Skin of body (tissue), 1 donor: ENCODE measurements at regions not wholly inside any gene's neighbourhood (a gene's known extent, or its start where the extent isn't known, plus 50 kb on each side); places are given as distances from the start of the nearest gene placed in this dataset.
"Not testable (repeated sequence)": the region's sequence is repeated elsewhere in the genome, so short reads cannot be mapped to it uniquely, and the experiment has no call there.

Experiments used
- DNase-seq: peaks from one replicate; lab custom pipeline; 2025; lab: John Stamatoyannopoulos, UW

DNA sequence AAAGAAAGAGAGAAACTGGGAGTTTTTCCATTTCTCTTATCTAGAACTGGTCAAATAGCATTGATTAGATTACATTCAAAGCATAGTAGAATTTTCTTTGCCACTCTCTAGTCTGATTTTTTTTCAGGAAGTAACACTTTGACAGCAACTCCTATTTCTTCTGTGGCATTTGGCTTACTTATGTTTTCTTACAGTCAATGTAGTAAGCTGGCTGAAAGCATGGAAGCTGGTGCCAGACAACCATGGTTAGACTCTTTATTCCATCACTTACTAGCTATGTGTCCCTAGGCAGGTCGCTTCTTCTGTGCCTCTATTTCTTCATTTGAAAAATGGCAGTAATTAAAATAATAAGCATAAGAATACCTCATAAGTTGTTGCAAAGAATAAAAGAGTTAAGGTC lies 54.2 kb upstream of the OPRM1 start:
- no peak for DNase-seq

DNA sequence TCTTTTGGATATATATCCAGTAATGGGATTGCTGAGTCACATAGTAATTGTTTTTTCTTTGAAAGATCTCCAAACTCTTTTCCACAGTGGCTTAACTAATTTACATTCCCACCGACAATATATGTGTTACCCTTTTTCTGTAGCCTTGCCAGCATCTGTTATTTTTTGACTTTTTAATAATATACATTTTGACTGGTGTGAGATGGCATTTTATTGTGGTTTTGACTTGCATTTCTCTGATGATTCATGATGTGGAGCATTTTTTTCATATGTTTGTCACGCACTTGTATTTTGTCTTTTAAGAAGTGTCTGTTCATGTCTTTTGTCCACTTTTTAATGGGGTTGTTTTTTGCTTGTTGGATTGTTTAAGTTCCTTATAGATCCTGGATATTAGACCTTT lies 58.9 kb upstream of the OPRM1 start:
- no peak for DNase-seq

DNA sequence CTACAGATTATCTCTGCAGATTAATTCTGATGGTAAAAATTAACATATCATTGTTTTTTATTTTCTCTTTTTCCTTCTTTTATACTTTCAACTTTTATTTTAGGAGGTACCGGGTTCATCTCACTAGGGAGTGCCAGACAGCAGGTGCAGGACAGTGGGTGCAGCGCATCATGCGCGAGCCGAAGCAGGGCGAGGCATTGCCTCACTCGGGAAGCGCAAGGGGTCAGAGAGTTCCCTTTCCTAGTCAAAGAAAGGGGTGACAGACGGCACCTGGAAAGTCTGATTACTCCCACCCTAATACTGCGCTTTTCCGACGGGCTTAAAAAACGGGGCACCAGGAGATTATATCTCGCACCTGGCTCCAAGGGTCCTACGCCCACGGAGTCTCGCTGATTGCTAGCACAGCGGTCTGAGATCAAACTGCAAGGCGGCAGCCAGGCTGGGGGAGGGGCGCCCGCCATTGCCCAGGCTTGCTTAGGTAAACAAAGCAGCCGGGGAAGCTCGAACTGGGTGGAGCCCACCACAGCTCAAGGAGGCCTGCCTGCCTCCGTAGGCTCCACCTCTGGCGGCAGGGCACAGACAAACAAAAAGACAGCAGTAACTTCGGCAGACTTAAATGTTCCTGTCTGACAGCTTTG lies 60.0 kb upstream of the OPRM1 start:
- DNase-seq: not testable (repeated sequence)

DNA sequence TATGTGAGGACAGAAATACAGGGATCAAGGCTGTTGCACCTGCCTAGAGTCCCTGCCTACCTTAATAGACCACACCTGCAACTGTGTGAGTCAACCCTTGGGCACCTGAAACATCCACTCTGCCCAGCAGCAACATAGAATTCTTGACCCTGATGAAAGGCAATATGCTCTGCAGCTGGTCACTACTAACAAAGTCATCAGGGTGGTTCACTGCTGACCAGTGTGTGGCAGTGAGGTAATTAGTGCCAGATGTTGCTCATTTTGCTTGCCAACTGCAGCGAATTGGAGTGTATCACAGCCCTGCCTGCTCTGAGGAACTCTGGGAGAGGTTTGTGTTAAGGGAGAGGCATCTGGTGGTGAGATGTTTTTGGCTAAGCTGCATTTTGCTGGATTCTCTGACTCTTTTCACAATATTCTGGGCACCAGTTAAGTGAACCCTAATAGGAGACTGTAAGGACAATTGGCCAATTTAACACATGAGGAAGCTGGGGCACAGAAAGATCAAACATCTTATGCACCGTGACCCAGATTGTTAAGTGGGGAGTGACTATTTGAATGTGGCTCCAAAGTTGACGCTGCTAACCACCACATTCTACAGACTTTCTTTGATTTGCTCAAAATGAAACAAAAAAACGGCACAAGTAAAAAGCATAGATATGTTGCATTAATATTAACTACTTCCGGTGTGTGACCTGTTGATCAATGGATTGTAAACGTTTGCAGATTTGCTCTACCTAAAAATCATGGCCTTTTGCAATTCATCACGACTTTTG lies 61.9 kb upstream of the OPRM1 start:
- DNase-seq: no peak

DNA sequence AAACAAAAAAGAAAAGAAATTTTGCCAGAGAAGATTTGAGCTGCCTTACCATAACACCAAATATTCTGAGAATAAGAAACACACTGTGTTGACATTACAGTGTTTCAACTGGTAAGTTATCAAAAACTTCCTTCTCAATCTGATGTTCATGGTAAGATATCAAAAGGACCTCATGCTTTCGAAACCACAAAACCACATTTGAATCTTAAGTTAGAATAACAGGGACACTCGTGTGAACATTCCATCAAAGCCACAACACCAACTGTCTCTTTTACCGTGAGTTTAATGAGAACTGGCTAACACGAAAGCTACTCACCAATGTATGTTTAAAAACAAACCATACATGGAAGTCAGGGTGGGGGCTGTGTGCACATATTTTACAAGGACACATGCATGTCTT lies 73.0 kb upstream of the OPRM1 start:
- DNase-seq: no peak

DNA sequence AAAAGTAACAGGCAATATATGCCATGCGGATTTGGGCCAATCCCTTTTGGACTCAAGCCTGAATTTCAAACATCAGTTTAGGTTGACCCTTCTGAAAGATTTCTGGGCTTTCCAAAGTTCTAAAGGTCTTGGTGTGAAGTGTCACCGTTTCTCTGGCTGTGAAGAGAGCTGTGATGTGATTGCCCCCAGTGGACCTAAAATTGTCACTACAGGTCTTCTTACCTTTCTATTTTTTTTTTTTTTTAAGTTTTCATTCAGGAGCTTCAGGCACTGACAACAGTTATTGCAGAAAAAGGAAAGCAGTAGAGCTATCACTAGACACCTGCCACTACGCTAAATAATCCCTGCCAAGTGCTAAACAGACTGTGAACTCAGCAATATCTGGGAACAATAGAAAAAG lies 75.7 kb upstream of the OPRM1 start:
- no peak for DNase-seq

DNA sequence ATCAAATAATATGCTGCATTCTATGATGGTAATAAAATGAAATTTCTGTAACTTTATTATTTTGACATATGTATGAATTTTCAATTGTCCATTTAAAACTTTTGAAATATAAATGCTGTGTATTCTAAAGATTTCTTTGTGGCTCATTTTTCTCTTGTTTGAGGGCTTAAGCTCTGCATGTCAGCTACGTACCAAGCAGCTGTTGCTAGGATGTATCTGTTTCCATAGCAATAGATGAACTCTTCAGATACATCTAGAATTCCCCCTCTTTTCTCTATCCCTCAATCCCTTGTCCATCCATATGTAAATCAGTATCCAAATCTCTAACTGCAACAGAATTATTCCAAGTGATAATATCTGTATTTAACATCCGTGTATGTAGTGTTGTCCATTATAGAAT lies 76.5 kb upstream of the OPRM1 start:
- no peak for DNase-seq

DNA sequence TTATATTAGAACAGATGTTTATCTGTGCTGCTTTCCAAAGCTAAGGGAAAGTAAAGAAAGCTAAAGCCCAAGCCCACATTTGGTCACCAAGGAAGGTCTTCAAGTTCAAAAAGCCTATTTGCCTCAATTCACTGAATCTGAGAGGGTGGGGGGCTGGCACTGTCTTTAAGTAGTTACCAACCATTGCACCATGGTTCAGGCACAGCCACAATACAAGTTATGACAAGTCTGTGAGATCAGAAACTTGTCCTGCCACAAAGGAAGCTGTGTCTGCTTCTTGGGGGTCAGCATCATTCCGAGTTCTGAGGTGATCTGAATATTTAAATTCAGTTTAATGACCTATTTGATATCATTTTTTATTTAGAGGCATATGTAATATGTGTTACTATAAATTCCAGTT lies 78.3 kb upstream of the OPRM1 start:
- DNase-seq: no peak

DNA sequence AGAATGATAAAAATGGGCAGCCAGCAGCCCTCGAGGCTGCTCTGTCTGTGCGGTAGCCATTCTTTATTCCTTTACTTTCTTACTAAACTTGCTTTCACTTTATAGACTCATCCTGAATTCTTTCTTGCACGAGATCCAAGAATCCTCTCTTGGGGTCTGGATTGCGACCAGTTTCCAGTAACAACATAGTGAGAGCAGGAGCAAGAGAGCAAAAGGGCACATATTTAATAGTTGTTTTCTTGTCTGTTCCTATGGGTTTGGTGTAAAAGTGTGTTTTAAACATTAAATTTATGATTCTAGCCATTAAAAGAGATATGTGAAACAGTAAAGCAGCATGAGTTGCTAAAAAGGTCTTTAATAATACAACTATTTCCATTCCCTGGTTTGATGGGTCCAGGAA lies 78.8 kb upstream of the OPRM1 start:
- DNase-seq: peak; percentile 1

DNA sequence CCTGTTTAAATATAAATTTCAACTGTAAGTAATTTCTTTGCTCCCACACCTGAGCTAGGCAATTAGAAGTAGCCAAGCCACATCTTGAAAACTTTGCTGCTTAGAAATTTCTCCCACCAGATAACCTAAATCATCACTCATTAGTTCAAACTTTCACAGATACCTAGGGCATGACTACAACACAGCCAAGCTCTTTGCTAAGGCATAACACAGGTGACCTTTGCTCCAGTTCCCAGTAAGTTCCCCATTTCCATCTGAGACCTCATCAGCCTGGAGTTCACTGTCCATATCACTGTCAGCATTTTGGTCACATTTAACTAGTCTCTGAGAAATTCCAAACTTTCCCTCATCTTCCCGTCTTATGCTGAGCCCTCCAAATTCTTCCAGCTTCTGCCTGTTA lies 79.8 kb upstream of the OPRM1 start:
- DNase-seq: no peak

DNA sequence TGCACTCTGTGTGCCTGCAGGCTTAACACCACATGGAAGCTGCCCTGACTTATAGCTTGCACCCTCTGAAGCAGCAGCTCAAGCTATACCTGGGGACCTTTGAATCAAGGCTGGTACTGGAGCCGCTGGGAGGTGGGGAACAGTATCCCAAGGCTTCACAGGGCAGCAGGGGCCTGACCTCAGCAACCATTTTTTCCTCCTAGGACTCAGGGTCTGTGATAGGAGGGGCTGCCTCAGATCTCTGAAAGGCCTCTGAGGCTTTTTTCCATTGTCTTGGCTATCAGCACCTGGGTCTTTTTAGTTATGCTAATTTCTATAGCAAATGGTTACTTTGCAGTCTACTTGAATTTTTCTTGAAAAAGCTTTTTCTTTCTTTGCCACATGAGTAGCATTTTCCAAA lies 80.2 kb upstream of the OPRM1 start:
- no peak for DNase-seq

DNA sequence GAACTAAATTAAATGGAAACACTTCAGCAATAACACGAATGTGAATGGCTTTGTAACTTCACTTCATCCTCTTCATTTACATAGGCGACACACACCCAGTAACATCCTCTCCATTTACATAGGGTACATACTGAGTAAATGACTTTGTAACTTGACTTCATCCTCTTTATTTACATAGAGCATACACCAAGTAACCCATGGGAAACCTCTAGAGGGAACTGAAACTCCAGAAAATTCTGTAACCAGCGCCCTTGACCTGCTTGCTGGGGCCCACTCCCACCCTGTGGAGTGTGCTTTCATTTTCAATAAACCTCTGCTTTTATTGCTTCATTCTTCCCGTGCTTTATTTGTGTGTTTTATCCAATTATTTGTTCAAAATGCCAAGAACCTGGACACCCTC lies 81.6 kb upstream of the OPRM1 start:
- DNase-seq: no peak

DNA sequence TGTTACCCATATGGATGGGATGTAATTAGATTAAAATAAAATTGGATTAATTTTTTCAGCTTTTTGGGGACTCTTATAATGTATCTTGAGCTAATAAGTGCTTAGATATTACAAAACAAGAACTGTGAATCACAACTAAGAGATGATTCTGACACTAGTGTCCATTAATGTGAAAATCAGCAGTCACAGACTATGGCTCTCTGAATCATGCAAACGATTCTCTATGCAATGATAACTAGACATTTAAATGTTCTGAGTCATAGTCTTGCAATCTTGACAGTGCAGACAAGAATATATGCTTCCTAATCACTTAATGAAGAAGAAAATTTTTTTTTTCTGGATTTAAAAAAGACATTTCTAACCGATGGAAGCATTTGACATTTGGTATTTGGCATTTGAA lies 82.2 kb upstream of the OPRM1 start:
- DNase-seq: no peak

DNA sequence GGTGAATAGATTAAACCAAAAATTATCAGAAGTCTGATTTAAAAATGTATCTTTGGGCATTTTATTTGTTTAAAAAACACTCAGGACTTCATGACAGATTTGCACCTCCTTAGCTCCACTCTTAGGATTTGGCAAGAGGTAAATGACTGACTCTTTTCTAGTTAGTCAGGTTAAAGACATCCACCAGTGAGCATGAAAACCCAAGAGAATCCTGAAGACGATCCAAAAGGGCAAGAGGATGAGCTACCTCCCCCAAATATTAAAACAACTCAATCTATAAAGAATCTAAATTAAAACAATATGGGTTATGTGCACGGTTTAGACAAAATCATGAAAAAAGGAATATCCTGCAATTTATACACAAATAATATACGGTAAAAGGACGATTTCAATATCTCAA lies 89.4 kb upstream of the OPRM1 start:
- no peak for DNase-seq

DNA sequence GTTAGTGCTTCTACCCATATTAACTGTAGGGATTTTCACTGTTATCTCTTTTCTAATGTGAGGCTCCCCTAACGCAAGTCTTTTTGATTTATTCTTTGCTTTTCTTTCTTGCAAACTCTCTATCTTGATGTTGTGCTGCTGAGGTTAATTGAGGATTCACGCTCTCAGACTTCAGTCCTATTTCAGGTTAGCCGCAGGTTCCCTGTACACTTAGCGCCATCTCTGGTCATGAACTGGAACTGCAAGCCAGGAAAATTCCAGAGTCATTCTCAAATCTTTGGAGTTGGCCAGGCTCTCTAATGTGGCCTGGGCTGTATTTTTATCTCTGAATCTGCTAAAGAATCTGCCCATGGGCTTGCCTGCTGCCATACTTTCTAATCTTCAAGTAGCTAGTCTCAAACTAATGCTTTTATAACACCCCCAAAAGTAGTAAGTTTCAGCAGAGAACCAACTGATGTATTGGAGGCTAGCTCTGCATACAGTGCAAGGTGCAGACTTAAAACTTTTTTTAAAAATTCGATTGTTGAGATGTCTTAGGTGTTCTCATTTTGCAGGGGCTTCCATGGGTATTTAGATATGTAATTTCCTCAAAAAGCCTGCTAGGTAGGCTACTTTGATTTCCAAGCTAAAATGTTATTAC lies 91.1 kb upstream of the OPRM1 start:
- peak; percentile 11 for DNase-seq

DNA sequence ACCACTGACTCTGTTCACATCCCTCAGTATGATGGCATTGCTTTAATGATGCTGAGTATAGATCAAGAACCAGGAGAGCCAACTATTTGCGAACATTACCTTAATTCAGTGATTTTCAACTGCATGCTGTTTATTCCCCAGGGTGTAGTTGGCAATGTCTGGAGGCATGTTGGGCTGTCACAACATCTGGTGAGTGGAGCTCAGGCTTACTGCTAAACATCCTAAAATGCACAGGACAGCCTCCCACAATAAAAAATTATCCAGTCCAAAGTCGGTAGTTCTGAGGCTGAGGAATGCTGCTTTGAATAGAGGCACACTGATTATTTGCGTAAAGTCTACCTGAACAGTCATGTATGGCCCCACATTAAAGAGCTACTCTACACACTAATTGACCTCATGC lies 94.8 kb upstream of the OPRM1 start:
- no peak for DNase-seq

DNA sequence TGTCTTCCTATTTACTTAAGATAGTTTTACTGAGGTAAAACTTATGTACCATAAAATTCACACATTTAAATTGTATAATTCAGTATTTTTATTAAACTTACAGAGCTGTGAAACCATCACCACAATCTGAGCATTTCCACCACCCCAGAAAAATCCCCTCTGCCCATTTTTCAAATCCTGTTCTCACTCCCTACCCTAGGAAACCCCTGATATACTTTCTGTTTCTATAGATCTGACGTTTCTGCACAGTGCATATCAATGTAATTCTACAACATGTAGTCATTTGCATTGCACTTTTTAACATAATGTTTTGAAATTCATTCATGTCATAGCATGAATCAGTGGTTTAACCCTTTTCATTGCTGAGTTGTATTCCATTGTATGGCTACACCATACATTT lies 96.7 kb upstream of the OPRM1 start:
- DNase-seq: no peak

DNA sequence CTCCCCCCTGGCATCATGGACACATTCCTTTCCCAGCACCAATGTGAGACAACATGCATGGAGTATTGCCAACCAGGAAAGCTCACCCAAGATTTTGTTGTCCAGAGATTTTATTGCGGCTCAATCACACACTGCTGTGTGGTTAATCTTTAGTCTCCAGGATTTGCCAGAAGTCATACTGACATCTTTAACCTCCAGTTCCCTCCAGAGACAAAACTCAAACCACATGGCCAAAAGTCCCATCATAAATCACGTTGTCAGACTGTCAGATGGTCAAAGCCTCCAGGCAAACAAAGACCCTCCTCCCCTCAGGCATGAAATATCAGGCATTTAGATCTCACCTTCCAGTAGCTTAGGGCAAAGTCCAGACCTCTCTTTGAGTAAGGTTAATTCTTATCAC lies 97.3 kb upstream of the OPRM1 start:
- DNase-seq: no peak

DNA sequence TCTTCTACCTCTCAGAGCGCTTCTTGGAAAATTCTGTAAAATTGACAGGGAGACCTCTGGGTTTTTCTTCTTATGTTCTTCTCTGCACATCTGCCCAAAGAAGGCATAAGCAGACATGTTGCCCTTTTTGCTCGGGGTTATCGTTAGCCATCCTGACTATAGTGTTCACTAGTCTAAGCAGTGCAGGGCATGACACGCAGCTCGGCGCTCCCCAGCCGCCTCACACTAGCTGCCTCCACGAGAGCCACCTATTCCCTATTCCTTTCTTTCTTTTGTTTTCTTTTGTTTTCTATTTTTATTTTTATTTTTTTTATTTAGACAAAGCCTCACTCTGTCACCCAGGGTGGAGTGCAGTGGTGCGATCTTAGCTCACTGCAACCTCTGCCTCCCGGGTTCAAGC lies 100.2 kb upstream of the OPRM1 start:
- DNase-seq: no peak

DNA sequence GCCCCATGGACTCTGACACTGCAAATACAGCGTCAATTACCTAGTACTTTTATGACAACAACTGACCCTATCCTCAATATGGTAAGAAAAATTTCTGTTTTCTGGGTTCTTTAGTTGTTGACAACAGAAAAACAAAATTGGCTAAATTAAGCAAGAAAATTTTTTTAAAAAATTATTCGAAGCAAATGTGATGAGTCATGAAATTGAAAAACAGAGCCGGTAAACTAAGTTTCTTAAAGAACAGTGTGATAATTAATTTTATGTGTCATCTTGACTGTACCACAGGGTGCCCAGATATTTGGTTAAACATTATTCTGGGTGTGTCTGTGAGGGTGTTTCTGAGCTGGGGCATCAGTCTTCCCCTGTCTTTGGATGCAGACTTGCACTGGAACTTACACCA lies 107.6 kb upstream of the OPRM1 start:
- no peak for DNase-seq

DNA sequence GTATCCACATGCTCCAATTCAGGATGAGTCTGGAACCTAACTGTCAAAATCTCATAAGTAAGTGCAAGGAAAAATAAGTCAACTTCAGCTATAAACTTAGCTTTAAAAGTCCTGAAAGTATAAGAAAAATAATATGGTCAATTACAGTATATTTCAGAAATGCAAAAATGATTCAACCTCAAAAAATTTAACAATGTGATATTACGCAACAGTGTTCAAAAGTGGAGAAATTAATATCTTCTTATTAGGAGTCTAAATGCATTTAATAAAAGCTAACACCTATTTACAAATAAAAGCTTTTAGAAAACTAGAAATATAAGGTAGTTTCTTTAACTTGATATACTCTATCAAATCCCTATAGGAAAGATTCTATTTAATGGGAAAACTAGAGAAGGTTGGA lies 111.2 kb upstream of the OPRM1 start:
- no peak for DNase-seq

DNA sequence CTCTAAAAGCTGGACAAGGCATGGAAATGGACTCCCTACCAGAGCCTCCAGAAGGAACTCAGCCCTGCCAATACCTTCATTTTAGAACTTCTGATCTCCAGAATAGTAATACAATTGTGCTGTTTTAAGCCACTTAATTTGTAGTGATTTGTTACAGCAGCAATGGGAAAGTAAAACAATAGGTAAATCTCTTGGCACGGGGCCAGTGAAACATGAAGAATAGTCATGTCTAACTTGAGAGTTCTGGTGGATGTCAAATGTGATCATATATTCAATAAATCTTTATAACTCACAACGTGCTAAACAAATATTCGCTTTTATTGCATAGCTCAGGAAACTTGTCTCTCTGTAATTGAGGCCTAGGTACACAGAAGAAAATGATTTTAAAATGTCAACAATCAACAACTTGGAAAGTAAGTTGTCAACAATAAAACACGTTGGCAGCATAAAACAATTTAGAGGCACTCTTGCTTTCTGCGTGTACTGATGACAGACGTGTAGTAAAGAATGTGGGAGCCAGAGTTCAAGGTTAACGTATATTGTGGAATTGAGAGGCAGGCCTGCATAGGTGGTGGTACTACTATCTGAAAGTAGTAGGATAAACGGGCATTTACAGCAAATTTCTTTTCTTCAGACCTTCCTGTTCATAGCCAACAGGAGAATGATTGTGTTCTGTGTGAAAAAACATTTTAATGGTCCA lies 140.5 kb upstream of the OPRM1 start:
- no peak for DNase-seq
